ENCODE measurements at regions not wholly inside any gene's neighbourhood (a gene's known extent, or its start where the extent isn't known, plus 50 kb on each side); places are given as distances from the start of the nearest gene placed in this dataset.

DNA sequence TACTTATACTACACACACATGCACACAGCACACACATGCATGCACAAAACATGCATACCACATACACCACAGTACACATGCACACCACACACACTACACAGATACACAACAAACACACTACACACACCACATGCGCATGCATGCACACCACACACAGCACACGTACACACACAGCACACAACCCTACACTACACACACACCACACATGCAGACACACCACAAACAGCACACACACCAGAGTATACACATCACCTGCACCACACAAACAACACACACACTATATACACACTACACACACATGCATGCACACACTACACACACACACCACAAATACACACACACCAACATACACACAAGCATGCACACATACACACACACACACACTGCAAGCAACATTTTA lies 166.8 kb downstream of the AHSP start:
- no peak for TF ChIP-seq EZH2 (IDR thresholded peaks at IDR 0.05; ENCODE audit: borderline replicate concordance, low read length)
- TF ChIP-seq, protein P1, sequence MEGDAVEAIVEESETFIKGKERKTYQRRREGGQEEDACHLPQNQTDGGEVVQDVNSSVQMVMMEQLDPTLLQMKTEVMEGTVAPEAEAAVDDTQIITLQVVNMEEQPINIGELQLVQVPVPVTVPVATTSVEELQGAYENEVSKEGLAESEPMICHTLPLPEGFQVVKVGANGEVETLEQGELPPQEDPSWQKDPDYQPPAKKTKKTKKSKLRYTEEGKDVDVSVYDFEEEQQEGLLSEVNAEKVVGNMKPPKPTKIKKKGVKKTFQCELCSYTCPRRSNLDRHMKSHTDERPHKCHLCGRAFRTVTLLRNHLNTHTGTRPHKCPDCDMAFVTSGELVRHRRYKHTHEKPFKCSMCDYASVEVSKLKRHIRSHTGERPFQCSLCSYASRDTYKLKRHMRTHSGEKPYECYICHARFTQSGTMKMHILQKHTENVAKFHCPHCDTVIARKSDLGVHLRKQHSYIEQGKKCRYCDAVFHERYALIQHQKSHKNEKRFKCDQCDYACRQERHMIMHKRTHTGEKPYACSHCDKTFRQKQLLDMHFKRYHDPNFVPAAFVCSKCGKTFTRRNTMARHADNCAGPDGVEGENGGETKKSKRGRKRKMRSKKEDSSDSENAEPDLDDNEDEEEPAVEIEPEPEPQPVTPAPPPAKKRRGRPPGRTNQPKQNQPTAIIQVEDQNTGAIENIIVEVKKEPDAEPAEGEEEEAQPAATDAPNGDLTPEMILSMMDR (IDR thresholded peaks at IDR 0.05; ENCODE audit: low read length) = no peak
